Neural cell (in vitro differentiated cells): ENCODE measurements at regions not wholly inside any gene's neighbourhood (a gene's known extent, or its start where the extent isn't known, plus 50 kb on each side); places are given as distances from the start of the nearest gene placed in this dataset.

Source experiments
- H2AFZ ChIP-seq: fragments of 200-600, 300-800 bp; sonication (generic), shearing (Covaris generic); 2 replicates; pipeline ENCODE4 v1.6.0; 2014; ENCODE audit warnings: low read depth, mild to moderate bottlenecking, antibody characterized with exemption, low read length, moderate library complexity
- H3F3A ChIP-seq: fragments of 200-600 bp; shearing (Covaris generic); 2 replicates; pipeline ENCODE4 v1.6.1; 2016; ENCODE audit warnings: mild to moderate bottlenecking, moderate library complexity, mixed read lengths, antibody characterized with exemption, low read length; ENCODE audit not compliant: insufficient read depth, poor library complexity, severe bottlenecking
- H3K27ac ChIP-seq: fragments of 200-600, 300-800 bp; sonication (generic), shearing (Covaris generic); 2 replicates; pipeline ENCODE4 v1.5.1; 2014; ENCODE audit warnings: mild to moderate bottlenecking, low read length, moderate library complexity
- H3K27me3 ChIP-seq: fragments of 300-800, 200-600 bp; sonication (generic), shearing (Covaris generic); 2 replicates; pipeline ENCODE4 v1.6.0; 2014; ENCODE audit warnings: mild to moderate bottlenecking, low read depth, low read length, moderate library complexity; ENCODE audit not compliant: insufficient read depth
- H3K36me3 ChIP-seq: fragments of 300-800, 200-600 bp; sonication (generic), shearing (Covaris generic); 2 replicates; pipeline ENCODE4 v1.5.1; 2014; ENCODE audit warnings: mild to moderate bottlenecking, antibody characterized with exemption, low read length, moderate library complexity; ENCODE audit not compliant: insufficient read depth
- H3K4me2 ChIP-seq: fragments of 300-800, 200-600 bp; sonication (generic), shearing (Covaris generic); 2 replicates; pipeline ENCODE4 v1.6.0; 2014; ENCODE audit warnings: mild to moderate bottlenecking, low read length
- H3K4me3 ChIP-seq: fragments of 300-800, 200-600 bp; sonication (generic), shearing (Covaris generic); 2 replicates; pipeline ENCODE4 v1.5.1; 2014; ENCODE audit warnings: mild to moderate bottlenecking, low read length, moderate library complexity
- H3K79me2 ChIP-seq: fragments of 200-600 bp; shearing (Covaris generic); replicated peaks from 2 replicates; pipeline ENCODE4 v1.6.0; 2014; ENCODE audit warnings: mild to moderate bottlenecking, low read length, moderate library complexity; ENCODE audit not compliant: insufficient read depth
- H3K9ac ChIP-seq: fragments of 300-800, 200-600 bp; sonication (generic), shearing (Covaris generic); 2 replicates; pipeline ENCODE4 v1.6.1; 2016; ENCODE audit warnings: mild to moderate bottlenecking, low read length, mixed read lengths
- H3K9me2 ChIP-seq: fragments of 200-600 bp; shearing (Covaris generic); 2 replicates; pipeline ENCODE4 v1.6.1; 2016; ENCODE audit warnings: mild to moderate bottlenecking, low read length, mixed read lengths; ENCODE audit not compliant: insufficient read depth
- H3K9me3 ChIP-seq: fragments of 200-600, 300-800 bp; sonication (generic), shearing (Covaris generic); 2 replicates; pipeline ENCODE4 v1.6.1; 2016; ENCODE audit warnings: mild to moderate bottlenecking, mixed run types, low read length, moderate library complexity, mixed read lengths
- H4K20me1 ChIP-seq: fragments of 200-600 bp; shearing (Covaris generic); 2 replicates; pipeline ENCODE4 v1.6.1; 2016; ENCODE audit warnings: mild to moderate bottlenecking, mixed run types; ENCODE audit not compliant: insufficient read depth
- CTCF ChIP-seq: fragments of 450-650 bp; IDR thresholded peaks from 2 replicates; pipeline ENCODE4 v1.5.1; 2014; ENCODE audit warnings: antibody characterized with exemption, mild to moderate bottlenecking, moderate library complexity; ENCODE audit not compliant: poor library complexity, severe bottlenecking
- EP300 ChIP-seq: fragments of 450-650 bp; conservative IDR thresholded peaks from 2 replicates; pipeline ENCODE4 v1.6.1; 2014; ENCODE audit warnings: antibody characterized with exemption, mild to moderate bottlenecking, moderate library complexity; ENCODE audit not compliant: poor library complexity, severe bottlenecking
- EZH2 ChIP-seq: fragments of 200-600, 300-800 bp; shearing (Covaris generic), sonication (generic); IDR thresholded peaks from 2 replicates; pipeline ENCODE4 v1.6.1; 2014; ENCODE audit warnings: antibody characterized with exemption, low read length, borderline replicate concordance, mild to moderate bottlenecking; ENCODE audit not compliant: insufficient read depth, poor library complexity, severe bottlenecking
- MXI1 ChIP-seq: fragments of 450-650 bp; conservative IDR thresholded peaks from 2 replicates; pipeline ENCODE4 v1.6.1; 2014; ENCODE audit warnings: antibody characterized with exemption, mild to moderate bottlenecking; ENCODE audit not compliant: poor library complexity, severe bottlenecking
- POLR2AphosphoS5 ChIP-seq: IDR thresholded peaks from 2 replicates; pipeline ENCODE4 v1.6.1; 2012
- RAD21 ChIP-seq: fragments of 450-650 bp; conservative IDR thresholded peaks from 2 replicates; pipeline ENCODE4 v1.6.1; 2014; ENCODE audit warnings: antibody characterized with exemption, mild to moderate bottlenecking, moderate library complexity
- REST ChIP-seq: IDR thresholded peaks from 2 replicates; pipeline ENCODE4 v1.6.1; 2012; ENCODE audit warnings: borderline replicate concordance
- SMC3 ChIP-seq: fragments of 450-650 bp; conservative IDR thresholded peaks from 2 replicates; pipeline ENCODE4 v1.6.1; 2014; ENCODE audit warnings: antibody characterized with exemption, mild to moderate bottlenecking, moderate library complexity; ENCODE audit not compliant: poor library complexity
- TAF1 ChIP-seq: IDR thresholded peaks from 2 replicates; pipeline ENCODE4 v1.6.1; 2012; ENCODE audit warnings: low read depth

GRCh38 chr13:44086389-44086788, 206.7 kb downstream of the LACC1 start (continued):
- no peak for TF ChIP-seq CTCF
- no peak for TF ChIP-seq EP300

- H4K20me1 ChIP-seq = no peaks in the 10 kb centered on the region
- H3K27ac ChIP-seq = no peak overlapping the region
- no peaks in the 10 kb centered on the region for H3K79me2 ChIP-seq
- H2AFZ ChIP-seq = no peak overlapping the region
- H3K36me3 ChIP-seq = no peaks in the 10 kb centered on the region
- H3F3A ChIP-seq = no peaks in the 10 kb centered on the region
- H3K9ac ChIP-seq = no peak overlapping the region
- no peaks in the 10 kb centered on the region for H3K9me3 ChIP-seq
- H3K27me3 ChIP-seq = no peaks in the 10 kb centered on the region
- H3K9me2 ChIP-seq = no peaks in the 10 kb centered on the region
- H3K4me3 ChIP-seq = no peak overlapping the region
- TF ChIP-seq TAF1 (no peak), CTCF (no peak), EP300 (no peak), EZH2 (no peak), RAD21 (no peak), MXI1 (no peak), POLR2AphosphoS5 (no peak), REST (no peak), SMC3 (no peak)
- no peak overlapping the region for H3K4me2 ChIP-seq
Measured at GRCh38 chr13:44088411-44088810, 208.7 kb downstream of the LACC1 start.

GRCh38 chr13:44088991-44089413, 209.3 kb downstream of the LACC1 start:
- Histone ChIP-seq H3K4me3 (no peak overlapping the region), H3K27ac (no peak overlapping the region), H3K9me2 (no peaks in the 10 kb centered on the region), H3K36me3 (no peaks in the 10 kb centered on the region), H3K9me3 (no peaks in the 10 kb centered on the region), H2AFZ (no peak overlapping the region), H3K79me2 (no peaks in the 10 kb centered on the region), H3K9ac (no peak overlapping the region), H3F3A (no peaks in the 10 kb centered on the region), H4K20me1 (no peaks in the 10 kb centered on the region), H3K27me3 (no peaks in the 10 kb centered on the region), H3K4me2 (no peak overlapping the region)
- TF ChIP-seq POLR2AphosphoS5 (no peak), MXI1 (no peak), RAD21 (no peak), EZH2 (no peak), REST (no peak), SMC3 (no peak), TAF1 (no peak), EP300 (no peak), CTCF (no peak)
